ENCODE measurements at regions not wholly inside any gene's neighbourhood (a gene's known extent, or its start where the extent isn't known, plus 50 kb on each side); places are given as distances from the start of the nearest gene placed in this dataset.
"Not testable (repeated sequence)": the region's sequence is repeated elsewhere in the genome, so short reads cannot be mapped to it uniquely, and the experiment has no call there.

DNA sequence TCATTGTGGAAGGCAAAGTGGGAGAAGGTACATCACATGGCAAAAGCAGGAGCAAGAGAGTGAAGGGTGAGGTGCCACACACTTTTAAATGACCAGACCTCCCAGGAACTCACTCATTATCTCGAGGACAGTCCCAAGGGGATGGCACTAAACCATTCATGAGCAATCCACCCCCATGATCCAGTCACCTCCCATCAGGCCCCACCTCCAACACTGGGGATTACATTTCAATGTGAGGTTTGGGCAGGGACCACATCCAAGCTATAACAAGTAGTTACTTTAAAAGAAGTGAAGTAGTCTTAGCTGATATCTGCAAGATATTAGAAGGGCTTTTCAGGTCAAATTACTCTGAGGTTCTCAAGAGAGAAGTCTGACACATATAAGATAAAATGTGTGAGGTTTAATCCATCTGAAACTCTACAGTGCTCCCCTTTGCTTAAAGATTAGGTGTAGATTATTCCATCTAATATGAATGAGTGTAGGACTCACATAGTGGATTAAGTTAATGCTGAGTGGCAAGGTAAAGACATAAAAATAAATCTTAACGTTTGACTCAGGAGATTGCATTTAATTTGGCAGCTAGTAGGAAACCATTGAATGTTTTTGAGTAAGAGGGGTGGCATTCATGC lies 130.8 kb downstream of the TMX1 start:
- Histone ChIP-seq H3K36me3 (ENCODE audit: control insufficient read depth, insufficient read depth, low read length) (no peaks in the 10 kb centered on the region), H3K27me3 (replicated peaks; ENCODE audit: control insufficient read depth, insufficient read depth, low read length) (no peaks in the 10 kb centered on the region; the same call in 1 of the 2 replicates), H3K4me3 (replicated peaks; ENCODE audit: low read depth, low read length) (no peak overlapping the region)
- TF ChIP-seq, protein P1, sequence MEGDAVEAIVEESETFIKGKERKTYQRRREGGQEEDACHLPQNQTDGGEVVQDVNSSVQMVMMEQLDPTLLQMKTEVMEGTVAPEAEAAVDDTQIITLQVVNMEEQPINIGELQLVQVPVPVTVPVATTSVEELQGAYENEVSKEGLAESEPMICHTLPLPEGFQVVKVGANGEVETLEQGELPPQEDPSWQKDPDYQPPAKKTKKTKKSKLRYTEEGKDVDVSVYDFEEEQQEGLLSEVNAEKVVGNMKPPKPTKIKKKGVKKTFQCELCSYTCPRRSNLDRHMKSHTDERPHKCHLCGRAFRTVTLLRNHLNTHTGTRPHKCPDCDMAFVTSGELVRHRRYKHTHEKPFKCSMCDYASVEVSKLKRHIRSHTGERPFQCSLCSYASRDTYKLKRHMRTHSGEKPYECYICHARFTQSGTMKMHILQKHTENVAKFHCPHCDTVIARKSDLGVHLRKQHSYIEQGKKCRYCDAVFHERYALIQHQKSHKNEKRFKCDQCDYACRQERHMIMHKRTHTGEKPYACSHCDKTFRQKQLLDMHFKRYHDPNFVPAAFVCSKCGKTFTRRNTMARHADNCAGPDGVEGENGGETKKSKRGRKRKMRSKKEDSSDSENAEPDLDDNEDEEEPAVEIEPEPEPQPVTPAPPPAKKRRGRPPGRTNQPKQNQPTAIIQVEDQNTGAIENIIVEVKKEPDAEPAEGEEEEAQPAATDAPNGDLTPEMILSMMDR (IDR thresholded peaks at IDR 0.05; ENCODE audit: insufficient read depth, low read length, poor library complexity, severe bottlenecking), result no peak
- no peak for DNase-seq (ENCODE audit: extremely low read depth, insufficient read length)

DNA sequence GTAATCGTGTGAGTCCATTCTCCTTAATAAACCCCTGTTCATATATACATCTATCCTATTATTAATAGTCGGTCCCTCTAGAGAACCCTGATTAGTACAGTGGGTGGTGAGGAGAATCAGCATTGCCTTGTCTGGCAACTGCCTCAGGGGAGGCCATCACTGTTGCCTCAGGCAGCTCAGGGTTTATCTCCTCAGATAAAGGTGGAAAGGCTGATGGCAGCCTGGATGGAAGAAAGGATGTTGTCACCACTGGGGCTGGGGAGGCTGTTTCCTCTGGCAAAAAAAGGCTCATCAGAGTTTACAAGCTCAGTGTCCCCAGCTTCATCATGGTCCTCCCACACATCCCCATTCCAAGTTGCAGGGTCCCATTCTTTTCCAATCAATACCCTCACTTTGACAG lies 137.1 kb downstream of the TMX1 start:
- H3K36me3 ChIP-seq (ENCODE audit: control insufficient read depth, insufficient read depth, low read length); DNase-seq (ENCODE audit: extremely low read depth, insufficient read length); H3K4me3 ChIP-seq (replicated peaks; ENCODE audit: low read depth, low read length); H3K27me3 ChIP-seq (replicated peaks; ENCODE audit: control insufficient read depth, insufficient read depth, low read length): not testable (repeated sequence)

DNA sequence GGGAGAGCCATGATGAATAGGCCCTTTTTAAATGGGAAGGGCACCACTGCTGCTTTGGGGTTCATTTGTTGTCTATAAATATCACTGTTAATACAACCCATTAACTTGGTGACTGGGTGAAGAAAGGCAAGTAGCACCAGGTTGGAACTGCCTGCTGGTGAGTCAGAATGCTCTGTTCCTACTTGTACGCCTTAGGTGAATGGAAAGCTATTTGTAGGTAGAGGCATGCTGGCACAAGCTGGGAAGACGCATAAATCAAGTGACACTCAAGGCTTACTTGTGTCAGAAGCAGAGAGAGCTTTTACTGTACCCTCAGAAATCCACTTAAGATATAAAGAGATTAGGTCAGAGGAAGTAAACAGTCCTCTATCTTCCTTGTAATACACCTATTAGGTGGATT lies 142.5 kb downstream of the TMX1 start:
- no peak for DNase-seq (ENCODE audit: extremely low read depth, insufficient read length)
- H3K36me3 ChIP-seq (ENCODE audit: control insufficient read depth, insufficient read depth, low read length), result no peaks in the 10 kb centered on the region
- no peak overlapping the region for H3K4me3 ChIP-seq (replicated peaks; ENCODE audit: low read depth, low read length)
- H3K27me3 ChIP-seq (replicated peaks; ENCODE audit: control insufficient read depth, insufficient read depth, low read length), result no peaks in the 10 kb centered on the region
- TF ChIP-seq, protein P1 (IDR thresholded peaks at IDR 0.05; ENCODE audit: insufficient read depth, low read length, poor library complexity, severe bottlenecking), result no peak

DNA sequence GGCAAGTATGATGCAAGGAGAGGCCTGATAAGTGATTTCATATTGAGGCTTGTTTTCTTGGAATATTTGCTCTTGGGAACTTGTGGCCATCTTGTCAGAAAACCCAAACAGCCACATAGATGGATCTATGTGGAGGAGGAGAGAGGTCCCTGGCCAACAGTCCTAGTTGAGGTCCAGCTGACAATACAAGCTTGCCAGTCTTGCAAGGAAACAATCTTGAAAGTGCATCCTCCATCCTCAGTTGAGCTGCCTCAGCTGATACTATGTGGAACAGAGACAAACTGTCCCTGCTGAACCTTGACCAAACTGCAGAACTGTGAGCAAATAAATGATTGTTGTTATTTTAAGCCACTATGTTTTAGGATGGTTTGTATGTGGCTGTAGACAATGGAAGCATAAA lies 146.4 kb downstream of the TMX1 start:
- no peak overlapping the region for H3K4me3 ChIP-seq (replicated peaks; ENCODE audit: low read depth, low read length)
- TF ChIP-seq, protein P1 (IDR thresholded peaks at IDR 0.05; ENCODE audit: insufficient read depth, low read length, poor library complexity, severe bottlenecking), result no peak
- H3K27me3 ChIP-seq (replicated peaks; ENCODE audit: control insufficient read depth, insufficient read depth, low read length), result no peaks in the 10 kb centered on the region
- no peak for DNase-seq (ENCODE audit: extremely low read depth, insufficient read length)
- H3K36me3 ChIP-seq (ENCODE audit: control insufficient read depth, insufficient read depth, low read length), result no peaks in the 10 kb centered on the region

DNA sequence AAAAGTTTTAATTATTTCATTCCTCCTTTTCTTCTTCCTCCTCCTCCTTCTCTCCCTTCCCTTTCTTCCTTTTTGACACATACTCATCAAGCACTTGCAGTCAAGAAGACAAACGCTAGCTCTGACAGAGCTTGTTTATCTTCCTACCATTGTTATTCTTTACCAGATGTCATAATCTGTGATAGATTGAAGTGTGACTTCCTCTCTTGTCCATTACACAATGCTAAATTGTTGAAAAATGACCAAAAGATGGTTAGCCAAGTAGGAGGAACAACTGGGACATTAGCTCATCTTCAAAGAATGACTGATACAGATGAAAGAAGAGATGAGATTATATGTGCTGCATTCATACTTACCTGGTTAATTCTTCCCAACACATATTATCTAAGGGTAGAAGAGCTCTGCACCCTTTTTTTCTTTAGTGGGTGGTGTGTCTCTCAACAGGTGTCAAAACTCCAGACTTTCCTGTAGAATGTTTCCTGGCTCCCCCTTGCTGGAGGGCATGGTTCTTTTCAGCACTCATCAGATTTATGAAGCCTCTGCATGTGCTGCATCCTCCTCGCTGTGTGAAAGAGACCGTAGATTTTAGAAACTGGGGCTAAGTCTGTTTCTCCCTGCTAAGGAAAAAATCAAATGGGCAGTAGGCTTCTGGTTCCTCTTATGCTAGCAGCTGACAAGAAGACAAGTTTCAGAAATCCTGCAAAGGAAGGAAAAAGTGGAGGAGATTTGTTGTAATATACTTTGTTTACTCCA lies 147.1 kb downstream of the TMX1 start:
- Histone ChIP-seq H3K27me3 (replicated peaks; ENCODE audit: control insufficient read depth, insufficient read depth, low read length) (no peaks in the 10 kb centered on the region), H3K36me3 (ENCODE audit: control insufficient read depth, insufficient read depth, low read length) (no peaks in the 10 kb centered on the region), H3K4me3 (replicated peaks; ENCODE audit: low read depth, low read length) (no peak overlapping the region)
- TF ChIP-seq, protein P1 (IDR thresholded peaks at IDR 0.05; ENCODE audit: insufficient read depth, low read length, poor library complexity, severe bottlenecking), result no peak
- DNase-seq (ENCODE audit: extremely low read depth, insufficient read length), result no peak

DNA sequence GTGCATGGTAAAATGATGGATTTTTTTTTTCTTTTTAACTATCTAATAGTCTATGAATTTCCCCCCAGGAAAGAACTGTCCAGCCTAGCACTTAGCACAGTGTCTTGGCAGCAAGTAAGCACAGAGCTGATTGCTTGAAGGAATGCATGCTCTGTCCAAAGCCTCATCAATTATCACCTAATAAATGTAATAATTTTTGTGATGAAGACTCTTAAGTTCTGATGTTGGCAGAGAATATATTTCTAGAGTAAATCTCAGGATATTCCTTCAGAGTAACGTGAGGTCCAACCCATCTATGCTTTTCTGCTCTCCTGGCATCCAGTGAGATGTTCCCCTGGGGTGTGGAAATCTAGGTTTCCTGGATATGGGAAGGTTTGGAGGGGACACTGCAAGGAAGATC lies 152.4 kb downstream of the TMX1 start:
- TF ChIP-seq, protein P1 (IDR thresholded peaks at IDR 0.05; ENCODE audit: insufficient read depth, low read length, poor library complexity, severe bottlenecking), result no peak
- Histone ChIP-seq H3K27me3 (replicated peaks; ENCODE audit: control insufficient read depth, insufficient read depth, low read length) (no peaks in the 10 kb centered on the region), H3K36me3 (ENCODE audit: control insufficient read depth, insufficient read depth, low read length) (no peaks in the 10 kb centered on the region), H3K4me3 (replicated peaks; ENCODE audit: low read depth, low read length) (no peak overlapping the region)
- DNase-seq (ENCODE audit: extremely low read depth, insufficient read length), result no peak

All from GM06990 (cell line).